HG02642 (cell line): ENCODE measurements at regions not wholly inside any gene's neighbourhood (a gene's known extent, or its start where the extent isn't known, plus 50 kb on each side); places are given as distances from the start of the nearest gene placed in this dataset.
"Not testable (repeated sequence)": the region's sequence is repeated elsewhere in the genome, so short reads cannot be mapped to it uniquely, and the experiment has no call there.

Experiments used
- ATAC-seq: cut with Tn5 transposase; IDR thresholded peaks from one replicate; pipeline ENCODE4 v1.9.1; 2021; ENCODE audit warnings: mild to moderate bottlenecking; ENCODE audit not compliant: unreplicated experiment, poor library complexity

DNA sequence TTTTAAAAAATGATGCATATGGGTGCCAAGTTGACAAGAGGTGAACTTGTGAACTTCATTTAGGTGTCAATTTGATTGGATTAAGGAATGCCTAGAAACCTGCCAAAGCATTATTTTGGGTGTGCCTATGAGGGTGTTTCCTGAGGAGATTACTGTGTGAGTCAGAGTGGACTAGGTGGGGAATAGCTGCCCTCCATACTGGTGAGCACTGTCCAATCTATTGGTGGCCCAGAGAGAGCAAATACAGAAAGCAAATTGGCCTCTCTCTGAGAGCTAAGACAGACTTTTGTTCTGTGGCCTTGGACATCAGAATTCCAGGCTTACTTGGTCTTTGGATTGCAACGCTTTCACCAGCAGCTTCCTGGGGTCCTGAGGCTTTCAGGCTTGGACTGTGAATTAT is 388.0 kb downstream of the SUCLG1 start:
- ATAC-seq, result no peak

DNA sequence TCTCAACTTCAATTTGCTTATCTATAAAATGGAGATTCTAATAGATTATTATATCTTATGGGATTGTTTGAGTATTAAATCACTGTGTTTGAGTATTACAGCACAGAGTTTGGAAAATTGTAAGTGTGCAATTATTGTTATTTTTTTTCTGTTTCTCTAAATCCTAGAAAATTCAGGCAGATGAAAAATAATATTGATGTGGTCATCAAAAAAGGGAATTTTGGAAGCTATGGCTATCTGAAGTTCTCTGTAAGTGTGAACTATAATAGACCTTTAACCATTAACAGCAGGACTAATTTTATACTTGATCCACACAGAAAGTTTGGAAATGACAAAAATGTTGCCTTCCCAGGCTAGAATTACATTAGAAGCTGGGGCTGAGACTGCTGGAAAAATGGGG is 393.2 kb downstream of the SUCLG1 start:
- no peak for ATAC-seq

DNA sequence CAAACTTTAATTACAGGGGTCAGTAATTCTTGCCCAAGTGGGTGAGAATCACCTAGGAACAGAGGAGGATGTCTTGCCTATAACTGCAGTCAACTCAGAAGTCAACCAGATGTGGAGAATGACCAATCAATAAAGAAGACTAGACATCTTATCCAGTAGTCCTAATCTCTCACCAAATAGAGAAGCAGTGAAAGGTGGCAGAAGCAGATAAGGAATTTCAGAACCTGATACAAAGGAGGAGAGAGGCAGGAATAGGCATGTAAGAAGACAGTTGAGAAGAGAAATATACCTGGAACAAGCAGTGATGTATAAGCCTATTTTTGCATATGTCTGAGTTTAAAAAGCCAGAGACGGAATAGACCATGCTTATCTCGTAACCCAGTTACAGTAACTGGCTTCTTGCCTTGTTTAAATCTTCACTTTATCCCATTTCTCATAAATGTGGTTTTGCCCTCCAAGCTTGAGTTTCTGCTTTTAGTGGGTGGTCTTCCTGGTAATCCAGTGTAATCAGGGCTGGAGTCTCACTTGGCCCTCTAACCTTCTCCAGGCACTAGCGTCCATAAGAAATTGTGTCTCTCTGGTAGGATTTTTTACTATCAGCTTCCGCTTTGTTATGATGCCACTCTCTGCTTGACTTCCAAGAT is 401.0 kb downstream of the SUCLG1 start:
- ATAC-seq, result no peak

DNA sequence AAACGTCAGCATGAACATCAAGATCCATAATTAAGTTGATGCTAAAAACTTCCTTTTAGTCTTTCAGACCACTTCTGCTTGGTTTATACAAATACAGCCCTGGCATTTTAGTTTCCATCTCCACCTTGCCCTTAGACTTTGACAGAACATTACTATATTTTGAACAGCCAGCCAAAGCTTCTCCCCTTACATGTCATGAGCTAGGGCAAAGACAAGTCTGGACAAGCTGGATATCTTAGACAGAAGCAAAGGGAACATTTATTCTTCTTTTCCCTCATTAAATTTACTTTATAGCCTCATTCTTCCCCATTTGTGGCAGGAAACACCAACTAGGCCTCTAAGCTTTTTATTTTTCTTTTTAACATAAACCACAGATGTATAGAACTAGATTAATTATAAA is 403.3 kb downstream of the SUCLG1 start:
- no peak for ATAC-seq

DNA sequence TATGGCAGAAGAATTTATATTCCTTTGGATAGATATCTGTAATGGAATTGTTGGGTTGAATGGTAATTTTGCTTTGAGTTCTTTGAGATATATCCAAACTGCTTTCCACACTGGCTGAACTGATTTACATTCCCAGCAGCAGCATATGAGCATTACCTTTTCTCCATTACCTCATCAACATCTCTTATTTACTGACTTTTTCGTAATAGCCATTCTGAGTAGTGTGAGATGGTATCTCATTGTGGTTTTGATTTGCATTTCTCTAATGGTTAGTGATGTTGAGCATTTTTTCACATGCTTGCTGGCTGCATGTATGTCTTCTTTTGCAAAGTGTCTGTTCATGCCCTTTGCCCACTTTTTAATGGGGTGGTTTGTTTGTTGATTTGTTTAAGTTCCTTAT is 404.5 kb downstream of the SUCLG1 start:
- not testable (repeated sequence) for ATAC-seq

DNA sequence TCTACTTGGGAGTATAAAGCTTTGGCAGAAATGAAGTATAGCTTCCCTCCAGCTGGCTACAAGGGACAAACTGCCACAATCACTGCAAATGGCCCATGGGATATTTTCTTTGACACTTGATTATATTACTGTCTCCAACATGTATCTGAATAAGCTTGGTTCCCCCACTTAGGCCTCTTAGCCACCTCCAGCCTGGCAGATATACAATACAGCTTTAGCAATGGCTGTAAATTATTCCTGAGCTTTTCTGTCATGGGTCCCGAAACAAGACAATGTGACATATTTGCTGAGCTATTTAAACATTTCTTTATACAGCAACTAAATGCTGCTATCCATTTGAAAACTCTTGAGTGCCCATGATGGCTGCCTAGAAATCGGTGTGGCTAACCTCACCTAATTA is 406.2 kb downstream of the SUCLG1 start:
- ATAC-seq, result no peak

DNA sequence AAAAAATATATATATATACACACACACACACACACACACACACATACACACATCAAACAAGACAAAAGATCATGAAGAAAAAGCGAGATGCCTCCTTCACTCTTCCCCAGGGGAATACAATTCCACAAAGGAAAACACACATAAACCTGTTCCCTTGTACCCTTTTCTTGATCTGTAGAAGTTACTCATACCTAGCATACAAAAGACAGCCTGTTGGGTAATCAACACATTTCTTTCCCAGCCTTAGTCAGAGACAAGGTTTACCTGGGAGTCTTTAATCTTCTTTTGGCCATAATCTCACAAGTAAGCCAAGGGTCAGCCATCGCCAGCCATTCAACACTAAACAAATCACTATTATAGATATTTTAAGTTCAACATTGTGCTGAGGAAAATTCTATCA is 407.0 kb downstream of the SUCLG1 start:
- no peak for ATAC-seq

DNA sequence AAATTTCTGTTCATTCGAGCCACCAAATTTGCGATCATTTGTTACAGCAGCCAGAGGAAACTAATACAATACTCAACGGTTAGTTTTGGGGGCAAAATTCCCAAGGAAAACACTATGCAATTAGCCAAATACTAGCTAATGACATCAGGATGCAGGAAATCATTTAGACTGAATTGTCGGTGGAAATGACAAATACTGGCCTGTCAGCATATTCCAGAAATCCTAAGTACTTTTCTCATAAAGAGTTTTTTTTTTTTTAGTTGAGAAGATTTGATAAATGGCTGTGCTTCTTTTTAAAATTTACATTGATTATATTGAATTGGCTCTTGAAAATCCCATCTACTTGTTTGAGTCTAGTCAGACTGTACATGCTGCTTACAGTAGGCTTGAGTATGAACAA is 410.1 kb downstream of the SUCLG1 start:
- no peak for ATAC-seq

DNA sequence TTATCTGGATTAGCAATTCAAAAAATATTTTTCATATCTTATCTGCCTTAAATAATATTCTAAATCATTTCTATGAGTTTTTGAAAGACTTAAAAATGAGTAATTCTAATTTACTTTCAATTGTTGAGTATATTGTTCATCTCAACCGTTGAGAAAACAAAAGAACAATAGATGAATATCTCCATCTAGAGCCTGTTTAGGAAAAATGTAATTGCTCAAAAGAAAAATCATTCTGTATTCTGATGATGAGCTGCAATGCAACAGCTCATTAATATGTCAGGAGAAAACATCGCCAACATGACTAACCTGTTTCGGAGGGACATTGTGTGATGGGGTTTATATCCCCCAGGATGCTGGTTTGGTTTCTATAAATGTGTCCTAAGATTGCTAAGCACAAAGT is 417.6 kb downstream of the SUCLG1 start:
- no peak for ATAC-seq

DNA sequence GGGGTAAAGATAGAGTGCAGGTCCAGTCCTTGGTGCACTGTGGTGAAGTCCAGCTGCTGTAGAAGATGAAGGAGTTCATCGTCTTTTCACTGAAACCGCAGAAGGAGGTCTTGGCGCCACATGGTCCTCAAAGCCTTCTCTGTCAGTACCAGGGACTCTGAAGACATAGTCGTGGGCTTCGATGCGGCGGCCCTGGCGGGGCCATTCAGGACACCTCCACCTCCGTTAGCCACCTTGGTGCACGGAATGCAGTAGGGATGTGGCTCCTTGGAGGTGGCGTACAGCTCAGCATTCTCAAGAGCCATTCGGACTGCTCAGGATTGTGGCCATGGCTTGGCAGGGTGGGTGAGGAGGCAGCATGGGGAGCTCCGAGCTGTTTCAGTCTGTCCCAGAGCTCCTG is 418.8 kb downstream of the SUCLG1 start:
- no peak for ATAC-seq

DNA sequence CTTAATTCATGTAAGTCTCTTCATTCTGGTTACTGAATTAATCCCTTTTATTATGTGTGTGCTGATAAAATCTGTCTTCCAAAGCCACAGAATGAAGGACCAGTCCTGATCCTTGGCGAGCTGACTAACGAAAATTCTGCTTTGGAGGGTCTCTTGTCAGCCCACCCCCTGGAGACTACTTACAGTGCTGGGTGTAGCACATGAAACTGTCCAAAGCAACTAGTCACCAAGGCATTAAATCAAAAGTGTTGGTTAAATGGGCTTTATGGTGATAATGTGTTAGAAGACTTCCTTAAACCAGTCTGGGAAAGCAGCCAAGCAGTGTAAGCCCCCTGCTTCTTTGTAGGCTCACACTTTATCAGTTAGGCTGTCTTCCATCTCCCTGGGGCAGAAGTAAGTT is 420.2 kb downstream of the SUCLG1 start:
- ATAC-seq, result no peak

DNA sequence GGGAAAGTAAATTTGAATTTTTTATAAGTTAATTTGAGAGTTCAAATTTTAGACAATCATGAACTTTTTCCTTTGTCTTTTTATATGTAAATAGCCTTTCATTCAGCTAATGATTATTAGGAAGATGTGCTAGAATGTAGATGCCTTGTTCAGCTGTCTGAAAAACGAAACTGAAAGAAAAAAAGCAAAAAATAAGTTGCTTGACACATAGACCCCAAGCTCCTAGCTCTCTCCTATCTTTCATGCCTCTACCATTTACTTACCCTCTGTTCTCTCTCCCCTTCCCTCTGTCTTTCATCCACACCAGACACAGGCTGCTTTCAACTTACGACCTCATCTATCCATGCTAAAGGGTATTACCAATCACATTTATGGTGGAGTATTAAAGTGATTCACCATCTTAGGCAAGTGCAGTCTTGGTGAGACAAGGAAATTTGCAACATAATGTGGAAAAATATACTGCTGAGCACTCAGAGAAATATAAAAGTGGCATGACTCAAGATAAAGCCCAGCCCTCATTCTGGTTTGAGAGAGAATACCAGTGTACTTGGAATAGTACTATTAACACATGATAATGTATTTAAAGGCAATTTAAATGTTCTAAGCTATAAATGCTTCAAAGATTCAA is 425.6 kb downstream of the SUCLG1 start:
- ATAC-seq, result no peak

DNA sequence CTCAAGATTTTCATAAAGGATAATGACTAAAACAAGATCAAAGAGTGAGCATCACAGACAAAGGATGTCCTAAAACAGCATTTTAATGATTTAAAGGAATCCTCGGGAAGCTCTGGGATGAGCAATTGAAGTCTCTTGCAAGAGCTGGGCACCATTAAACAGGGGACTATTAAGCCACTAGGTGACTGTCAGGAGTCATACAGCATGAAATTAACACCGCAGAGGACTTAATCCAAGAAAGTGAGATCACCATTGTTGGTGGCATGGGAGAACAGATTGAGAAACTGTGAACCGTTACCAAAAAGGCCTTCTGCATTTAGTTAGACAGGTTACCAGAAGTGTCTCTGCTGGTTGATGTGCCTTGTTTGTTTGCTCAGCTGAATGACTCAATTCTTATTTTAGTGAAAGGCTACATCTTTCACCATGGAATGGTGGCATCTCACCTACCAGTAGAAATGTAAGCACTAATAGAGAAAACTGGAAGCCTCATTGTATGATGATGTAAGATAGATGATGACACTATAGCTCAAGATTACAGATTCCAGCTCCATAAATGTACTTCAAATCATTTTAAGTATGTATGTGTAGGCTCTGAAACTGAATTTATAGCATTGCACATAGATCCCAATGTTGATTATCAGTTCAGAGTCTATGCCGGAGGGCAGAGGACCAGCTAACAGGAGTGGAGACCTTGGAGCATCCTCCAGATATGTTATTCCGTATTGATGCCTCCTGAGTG is 427.6 kb downstream of the SUCLG1 start:
- no peak for ATAC-seq

DNA sequence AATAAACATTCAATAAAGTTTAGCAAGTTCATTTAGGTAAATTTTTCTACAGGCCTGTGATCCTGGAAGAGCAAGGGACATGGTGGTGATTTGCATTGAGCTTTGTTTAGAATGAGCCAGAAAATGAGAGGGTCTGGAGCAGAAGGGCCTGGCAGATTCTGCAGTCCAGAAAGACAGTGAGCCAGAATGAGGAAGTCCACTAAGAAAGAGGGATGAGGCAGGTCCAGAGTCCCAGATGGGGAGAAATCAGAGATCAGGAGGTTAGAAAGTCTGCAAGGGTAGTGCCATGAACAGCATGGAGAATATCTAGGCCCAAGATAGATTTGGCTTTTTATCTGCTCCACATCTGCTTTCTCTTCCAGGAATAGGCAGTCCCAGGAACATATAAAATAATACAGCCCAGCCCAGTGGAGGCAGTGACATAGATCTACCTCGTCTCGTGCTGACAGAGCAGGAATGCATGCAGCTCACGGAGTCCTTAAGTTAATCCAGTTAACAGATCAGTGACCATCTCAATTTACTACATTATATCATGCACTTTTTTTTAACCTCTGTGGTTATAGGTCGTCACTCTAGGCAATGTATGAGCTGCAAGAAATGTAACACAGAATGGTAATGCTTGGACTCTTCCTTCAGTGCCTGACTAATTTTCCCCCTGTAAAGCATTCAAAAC is 429.0 kb downstream of the SUCLG1 start:
- no peak for ATAC-seq

DNA sequence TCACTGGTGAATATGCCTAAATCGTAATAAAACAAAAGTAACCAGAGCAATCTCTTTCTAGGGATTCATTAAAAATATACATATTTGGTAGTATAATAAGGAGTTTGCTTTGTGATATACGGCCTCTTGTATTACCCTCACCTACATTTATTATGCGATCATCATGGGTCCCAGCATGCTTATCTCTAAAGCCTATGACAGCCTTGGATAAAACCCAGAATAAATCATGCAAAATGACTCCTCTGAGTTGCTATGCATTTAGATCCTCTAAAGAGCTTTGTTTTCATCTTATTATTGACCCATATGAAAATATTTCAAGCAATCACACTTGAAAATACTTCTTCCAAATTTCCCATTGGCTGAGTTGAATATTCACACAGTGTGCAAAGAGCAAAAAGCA is 432.3 kb downstream of the SUCLG1 start:
- no peak for ATAC-seq

DNA sequence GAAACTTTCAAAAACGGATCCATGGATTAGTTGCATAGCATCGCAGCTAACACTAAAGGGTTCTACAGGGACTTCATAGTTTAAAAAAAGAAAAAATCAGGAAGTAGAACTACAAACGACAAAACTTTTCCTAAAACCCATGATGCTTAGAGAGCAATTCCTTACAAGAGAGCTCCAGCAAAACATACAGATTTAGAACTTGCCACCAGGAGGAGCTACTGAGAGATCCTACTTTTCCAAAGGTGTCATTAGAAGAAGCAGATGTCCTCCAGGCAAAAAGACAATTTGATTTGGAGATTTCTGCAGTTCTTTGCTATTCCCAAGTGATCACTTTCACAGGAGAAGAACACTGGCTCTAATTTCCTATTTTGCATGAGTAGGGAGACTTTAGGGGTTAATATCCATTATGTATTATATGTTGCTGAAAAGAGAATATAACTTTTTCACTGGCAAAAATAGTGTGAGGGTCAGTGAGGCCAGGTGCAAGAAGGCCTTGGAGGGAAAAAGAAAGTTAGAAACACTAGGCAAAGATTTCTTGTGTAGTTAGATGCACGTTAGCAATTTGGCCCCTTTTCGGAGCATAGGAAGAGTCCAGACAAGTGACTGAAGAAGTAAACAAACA is 436.2 kb downstream of the SUCLG1 start:
- ATAC-seq, result no peak

DNA sequence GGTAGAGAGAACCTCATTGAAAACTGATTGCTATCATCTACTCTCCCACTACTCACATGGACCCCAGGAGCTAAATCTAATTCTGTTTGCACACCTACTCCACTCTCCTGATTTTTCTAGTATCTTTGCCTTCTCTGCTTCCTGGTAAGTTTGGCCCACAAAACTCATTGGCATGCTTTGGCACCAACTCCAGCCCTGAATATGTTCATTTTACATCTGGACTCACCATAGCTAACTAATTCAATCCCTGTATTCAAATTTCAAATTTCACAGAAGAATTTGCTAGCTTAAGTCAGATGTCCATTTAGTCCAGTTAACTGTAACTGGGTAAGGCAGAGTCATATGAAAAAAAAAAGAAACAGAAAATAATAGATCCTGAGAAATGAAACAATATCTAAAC is 442.1 kb downstream of the SUCLG1 start:
- no peak for ATAC-seq

DNA sequence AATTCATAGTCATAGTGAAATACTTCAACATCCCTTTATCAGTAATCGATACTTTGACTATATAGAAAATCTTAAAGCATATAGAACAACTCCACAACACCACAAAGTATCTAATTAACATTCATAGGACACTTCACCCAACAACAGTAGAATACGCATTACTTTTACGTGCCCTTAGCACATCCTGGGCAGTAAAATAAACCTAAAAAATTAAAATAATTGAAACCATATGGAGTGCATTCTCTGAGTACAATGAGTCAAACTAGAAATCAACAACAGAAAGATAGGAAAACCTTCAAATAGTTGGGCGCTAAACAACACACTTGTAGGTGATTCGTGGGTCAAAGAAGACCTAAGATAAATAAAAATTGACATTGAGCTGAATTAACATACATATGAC is 442.9 kb downstream of the SUCLG1 start:
- ATAC-seq, result no peak

DNA sequence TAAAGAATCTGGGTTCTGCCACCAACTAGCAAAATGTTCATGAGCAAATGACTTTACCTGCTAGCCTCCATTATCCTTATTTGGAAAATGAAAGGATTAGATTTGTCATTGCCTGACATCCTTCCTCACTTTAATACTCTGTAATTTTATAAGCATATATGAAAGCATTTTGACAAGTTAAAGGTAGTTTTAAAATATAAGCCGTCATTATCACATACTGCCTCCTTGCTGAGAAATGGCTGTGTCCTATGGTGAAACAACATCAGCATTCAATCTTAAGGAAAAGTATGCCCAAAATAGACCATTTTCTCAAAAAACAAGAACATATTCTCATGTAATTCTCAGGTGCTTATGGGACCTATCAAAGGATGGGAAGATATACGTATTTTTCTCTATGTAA is 461.2 kb downstream of the SUCLG1 start:
- no peak for ATAC-seq

DNA sequence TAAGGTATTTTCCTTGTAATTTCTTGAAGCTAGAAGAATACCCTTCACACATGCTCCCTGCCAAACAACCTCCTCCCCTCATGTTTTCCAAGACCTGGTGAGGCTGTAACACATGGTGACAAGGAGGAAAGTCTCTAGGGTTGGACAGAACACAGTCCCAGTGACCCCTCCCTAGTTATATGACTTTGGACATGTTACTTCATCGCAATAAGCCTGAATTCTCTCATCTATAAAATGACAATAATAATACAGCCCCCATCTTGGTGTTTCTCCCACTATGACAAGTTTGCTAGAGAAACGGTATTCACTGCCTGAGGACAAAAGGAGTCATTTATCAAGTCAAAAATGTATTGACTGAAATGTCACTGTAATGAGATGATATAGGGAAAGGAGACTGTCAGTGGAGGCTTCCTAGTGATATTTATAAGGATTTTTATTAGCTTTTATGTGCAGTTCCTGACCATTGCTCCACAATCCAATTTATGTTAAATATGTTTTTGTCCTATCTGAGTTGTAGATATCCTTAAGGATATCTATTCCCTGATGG is 464.4 kb downstream of the SUCLG1 start:
- ATAC-seq, result no peak
